ENCODE measurements at regions not wholly inside any gene's neighbourhood (a gene's known extent, or its start where the extent isn't known, plus 50 kb on each side); places are given as distances from the start of the nearest gene placed in this dataset.

DNA sequence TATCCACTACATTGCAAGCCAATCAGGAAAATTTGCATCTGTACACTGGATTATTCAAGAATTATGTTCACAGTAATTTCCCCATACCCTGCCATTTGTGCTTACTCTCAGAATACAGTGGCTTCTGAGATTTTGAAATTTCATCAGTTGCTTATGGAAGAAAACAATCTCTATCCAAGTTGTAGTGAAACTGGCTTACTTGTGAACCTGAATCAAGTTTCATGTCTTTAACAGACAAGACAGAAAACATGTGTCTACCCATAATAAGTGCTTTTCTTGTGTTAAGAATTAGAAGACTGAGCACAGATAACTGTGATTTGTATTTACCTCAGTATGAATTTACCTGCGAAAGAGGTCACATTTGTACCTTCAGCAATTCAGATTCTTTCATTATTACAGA lies 672.7 kb upstream of the ADGRL2 start:
- DNase-seq = no peak

DNA sequence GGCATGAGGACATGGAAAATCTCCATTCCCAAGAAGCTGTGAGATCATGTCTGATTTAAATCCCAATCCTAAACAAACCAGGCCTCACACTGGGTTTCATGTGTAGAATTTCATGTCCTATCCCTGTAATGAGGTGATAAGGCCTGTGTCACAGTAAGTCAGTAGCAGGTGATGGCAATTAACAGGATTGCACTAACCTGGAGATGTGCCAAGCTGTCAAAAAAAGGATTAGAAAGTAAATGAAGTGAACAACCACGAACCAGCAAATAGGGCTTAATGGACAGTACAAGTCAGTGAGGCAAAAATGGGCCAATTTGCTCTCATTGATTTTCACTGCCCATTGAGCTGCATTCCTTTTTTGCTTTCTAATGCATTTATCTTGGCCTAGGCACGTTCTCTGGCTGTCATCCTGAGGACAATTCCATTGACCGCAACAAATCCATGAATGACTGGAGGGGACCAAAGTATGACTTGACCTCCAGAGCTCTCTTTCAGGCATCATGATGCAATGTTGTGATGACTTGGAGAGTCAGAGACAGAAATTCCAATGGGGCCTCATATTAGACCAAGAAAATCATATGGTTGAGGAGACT lies 673.6 kb upstream of the ADGRL2 start:
- no peak for DNase-seq

- no peak for DNase-seq
These were observed 675.1 kb upstream of the ADGRL2 start for GRCh38 chr1:81125672-81126071.

DNA sequence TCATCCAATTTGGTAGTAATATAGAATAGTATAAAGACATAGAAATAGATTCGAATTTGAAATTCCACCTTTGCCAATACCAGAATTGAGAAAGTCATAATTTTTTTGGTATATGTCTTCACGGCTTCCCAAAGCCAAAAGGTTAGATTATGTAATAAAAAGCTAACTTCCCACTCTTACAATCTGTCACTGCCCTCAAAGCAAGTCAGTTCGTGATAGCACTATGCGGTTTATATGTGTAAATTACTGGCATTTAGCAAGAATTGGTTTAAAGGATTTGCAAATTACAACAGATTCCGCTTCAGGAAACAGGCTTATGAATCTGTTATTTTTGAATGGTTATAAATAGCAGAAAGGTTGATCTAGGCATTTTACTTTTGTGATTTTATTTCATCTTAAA lies 679.4 kb upstream of the ADGRL2 start:
- DNase-seq = no peak

- DNase-seq = no peak
These were observed 681.4 kb upstream of the ADGRL2 start for GRCh38 chr1:81119319-81119718.

DNA sequence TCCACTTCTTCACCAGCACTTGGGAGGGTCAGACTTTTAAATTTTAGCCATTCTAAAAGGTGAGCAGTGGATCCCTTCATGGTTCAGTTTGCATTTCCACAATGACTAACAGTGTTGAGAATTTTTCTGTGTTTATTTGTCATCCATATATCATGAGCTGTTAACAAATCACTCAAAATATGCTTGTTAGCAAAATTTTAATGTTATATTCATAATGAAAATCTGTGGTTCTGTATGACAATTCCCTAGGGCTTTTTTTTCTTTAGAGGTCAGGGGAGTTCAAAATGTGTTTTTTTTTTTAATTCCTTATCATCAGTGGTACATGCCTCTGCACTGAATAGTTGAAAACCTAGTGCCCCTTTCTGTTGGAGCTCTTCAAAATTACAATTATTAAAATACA lies 682.2 kb upstream of the ADGRL2 start:
- DNase-seq = no peak

DNA sequence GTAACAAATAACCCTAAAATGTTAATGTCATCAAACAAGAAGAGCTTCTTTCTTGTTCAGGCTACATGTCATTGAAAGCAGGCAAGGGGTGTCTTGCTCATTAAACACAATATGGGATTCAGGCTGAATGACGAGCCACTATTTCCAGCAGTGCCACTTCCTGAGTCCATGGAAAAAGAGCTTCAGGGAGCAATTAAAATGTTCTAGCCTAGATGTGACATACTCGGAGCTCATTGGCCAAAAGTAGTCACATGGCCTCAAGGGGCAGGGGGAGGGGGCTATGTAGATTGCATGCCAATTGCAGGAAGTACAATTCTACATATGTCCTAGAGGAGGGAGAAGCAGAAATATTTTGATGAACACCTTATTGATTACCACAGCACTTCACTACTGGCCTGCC lies 685.3 kb upstream of the ADGRL2 start:
- DNase-seq = no peak

GRCh38 chr1:81114191-81114590 lies 686.5 kb upstream of the ADGRL2 start:
- DNase-seq = no peak

DNA sequence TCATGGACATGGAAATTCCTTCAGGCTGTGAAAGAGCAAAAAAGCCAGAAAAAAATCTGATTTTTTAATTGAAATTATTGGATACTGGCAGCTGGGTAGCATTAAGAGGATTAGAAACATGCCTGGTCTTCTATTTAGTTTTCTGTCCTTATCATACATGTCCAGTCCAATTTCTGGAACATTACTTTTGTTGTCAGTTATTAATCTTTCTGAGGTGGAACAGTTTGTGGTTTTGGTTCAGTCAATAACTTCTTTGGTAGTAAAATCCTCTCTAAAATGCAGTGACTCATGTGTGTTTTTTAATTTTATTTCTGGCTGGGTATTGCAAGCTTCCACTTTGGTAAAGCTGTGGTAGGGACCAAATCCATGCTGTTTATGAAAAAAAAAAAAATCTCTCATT lies 687.0 kb upstream of the ADGRL2 start:
- DNase-seq = no peak

DNA sequence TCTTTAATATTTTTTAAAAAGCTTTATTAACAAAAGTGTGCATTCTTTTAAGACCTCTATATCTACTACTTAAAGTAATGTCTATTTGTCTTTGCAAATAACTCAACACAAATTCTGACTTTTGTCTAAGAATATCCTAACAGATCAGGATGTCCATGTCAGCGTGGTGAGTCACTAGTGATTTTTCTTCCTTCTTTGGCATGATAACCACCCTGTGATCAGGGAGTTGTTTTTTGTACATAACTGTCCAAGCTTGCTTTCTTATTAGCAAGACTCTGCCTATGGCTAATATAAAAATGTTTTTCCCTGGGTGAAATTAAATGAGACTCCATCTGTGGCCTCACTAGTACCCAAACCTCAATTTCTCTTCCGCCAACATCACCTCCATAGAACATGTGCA lies 688.9 kb upstream of the ADGRL2 start:
- DNase-seq = no peak

GRCh38 chr1:81109038-81109437 lies 691.7 kb upstream of the ADGRL2 start:
- DNase-seq = no peak

- no peak for DNase-seq
These were observed 702.9 kb upstream of the ADGRL2 start for GRCh38 chr1:81097860-81098259.

GRCh38 chr1:81073580-81073979 lies 727.2 kb upstream of the ADGRL2 start:
- no peak for DNase-seq

- no peak for DNase-seq
These were observed 728.6 kb upstream of the ADGRL2 start for GRCh38 chr1:81071969-81072753.

- no peak for DNase-seq
These were observed 729.5 kb upstream of the ADGRL2 start for GRCh38 chr1:81071072-81071858.

DNA sequence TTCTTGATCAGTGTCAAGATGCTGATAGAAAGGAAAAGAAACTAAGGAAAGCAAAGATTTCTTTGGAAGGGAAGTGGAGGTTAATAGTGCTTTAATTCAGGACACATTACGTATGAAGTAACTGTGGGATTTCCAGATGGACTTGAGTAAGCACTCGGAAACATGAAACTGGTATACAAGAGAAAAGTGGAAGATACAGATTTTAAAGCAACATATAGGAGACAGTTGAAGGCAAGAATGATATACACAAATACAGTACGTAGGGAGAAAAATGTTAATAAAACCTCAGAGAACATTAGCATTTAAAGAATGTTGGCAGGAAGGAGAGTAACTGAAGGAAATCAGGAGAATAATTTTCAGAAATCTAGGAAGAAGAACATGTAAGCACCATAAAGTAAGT lies 730.9 kb upstream of the ADGRL2 start:
- no peak for DNase-seq

DNA sequence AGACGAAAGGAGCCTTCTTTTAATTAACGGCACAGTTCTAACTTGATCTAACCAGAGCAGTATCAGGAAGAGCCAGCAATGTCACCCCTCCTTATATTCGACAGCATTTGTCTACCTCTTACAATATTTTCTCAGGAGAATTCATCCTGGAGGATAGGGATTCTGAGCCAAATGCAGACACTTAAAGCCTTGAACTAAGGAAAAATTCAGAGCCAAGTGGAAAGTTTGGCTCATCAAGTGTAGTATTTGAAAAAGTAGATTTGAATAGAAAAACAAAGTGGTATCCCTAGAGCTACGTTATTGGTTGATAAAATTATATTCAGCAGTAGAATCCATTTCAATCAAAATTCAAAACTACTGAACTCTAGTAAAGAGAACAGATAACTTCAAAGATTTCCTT lies 732.0 kb upstream of the ADGRL2 start:
- DNase-seq = no peak

DNA sequence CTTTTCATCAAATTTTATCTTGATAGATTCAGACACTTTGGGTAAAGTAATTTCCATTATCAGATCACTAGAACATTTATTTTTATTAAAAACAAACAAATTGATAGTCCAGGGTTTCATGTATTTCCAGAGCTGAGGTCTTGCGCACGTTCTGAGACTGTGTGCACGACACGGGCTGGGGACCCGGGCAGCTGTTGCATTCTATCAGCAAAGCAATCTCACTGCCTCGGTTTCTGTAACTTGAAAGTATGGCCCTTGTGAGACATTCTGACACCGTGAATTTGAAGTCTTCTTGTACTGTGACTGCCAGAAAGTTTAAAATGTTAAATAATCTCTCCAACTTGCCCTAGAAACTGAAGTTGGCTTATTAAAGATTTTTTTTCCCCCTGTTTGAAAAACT lies 746.9 kb upstream of the ADGRL2 start:
- DNase-seq = no peak

GRCh38 chr1:81052162-81052561 lies 748.6 kb upstream of the ADGRL2 start:
- no peak for DNase-seq

DNA sequence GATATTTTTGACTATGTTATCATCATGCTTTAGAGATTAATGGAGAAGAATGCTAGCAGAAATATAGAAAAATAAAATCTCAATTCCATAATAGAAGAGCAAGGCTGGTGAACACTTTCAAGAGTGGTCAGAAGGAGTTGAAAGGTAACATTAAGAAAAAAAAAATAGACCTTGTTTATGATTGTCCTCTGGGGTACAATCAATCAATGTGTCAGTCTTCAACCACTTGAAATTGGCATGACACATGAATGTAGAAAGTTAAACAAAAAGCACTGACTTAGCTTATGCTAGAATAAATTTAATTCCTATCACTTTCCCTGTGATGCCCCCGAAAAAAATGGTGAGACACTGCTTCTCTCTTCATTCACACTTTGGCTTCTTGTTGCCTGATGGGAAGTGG lies 750.3 kb upstream of the ADGRL2 start:
- DNase-seq = no peak

GRCh38 chr1:81044708-81045107 lies 756.0 kb upstream of the ADGRL2 start:
- DNase-seq = no peak

- no peak for DNase-seq
These were observed 758.5 kb upstream of the ADGRL2 start for GRCh38 chr1:81042225-81042624.

GRCh38 chr1:81034291-81034690 lies 766.4 kb upstream of the ADGRL2 start:
- DNase-seq = no peak

GRCh38 chr1:81032973-81033425 lies 767.7 kb upstream of the ADGRL2 start:
- no peak for DNase-seq

All from CD4-positive, alpha-beta T cell treated with Interleukin-15 for 1 hour (primary cell).